Endodermal cell (in vitro differentiated cells): ENCODE measurements at regions not wholly inside any gene's neighbourhood (a gene's known extent, or its start where the extent isn't known, plus 50 kb on each side); places are given as distances from the start of the nearest gene placed in this dataset.

Experiments
- DNase-seq: peaks from one replicate; pipeline ENCODE4 v3.0.0-alpha.2; 2017
- H3K27ac ChIP-seq: 2 replicates; pipeline ENCODE4 v1.5.1; 2013; ENCODE audit warnings: mild to moderate bottlenecking, low read depth, low read length, moderate library complexity
- H3K27me3 ChIP-seq: 2 replicates; pipeline ENCODE4 v1.6.1; 2013; ENCODE audit warnings: mild to moderate bottlenecking, low read length, moderate library complexity; ENCODE audit not compliant: insufficient read depth, control insufficient read depth, poor library complexity, severe bottlenecking
- H3K36me3 ChIP-seq: 2 replicates; pipeline ENCODE4 v1.7.0; 2013; ENCODE audit warnings: mild to moderate bottlenecking, low read length, moderate library complexity; ENCODE audit not compliant: control insufficient read depth, insufficient read depth
- H3K4me1 ChIP-seq: one replicate; pipeline ENCODE4 v1.7.0; 2013; ENCODE audit warnings: low read length; ENCODE audit not compliant: control insufficient read depth, insufficient read depth
- H3K4me3 ChIP-seq: 2 replicates; pipeline ENCODE4 v1.5.1; 2013; ENCODE audit warnings: mild to moderate bottlenecking, low read length, moderate library complexity
- H3K9ac ChIP-seq: 2 replicates; pipeline ENCODE4 v1.6.1; 2013; ENCODE audit warnings: mild to moderate bottlenecking, low read length, moderate library complexity; ENCODE audit not compliant: poor library complexity, severe bottlenecking; ENCODE audit errors: extremely low read depth
- H3K9me3 ChIP-seq: 2 replicates; pipeline ENCODE4 v1.6.1; 2013; ENCODE audit warnings: mild to moderate bottlenecking, low read length, moderate library complexity; ENCODE audit not compliant: control insufficient read depth
- H3K27ac Mint-ChIP-seq: 2 replicates; pipeline ENCODE4 v1.8.0; 2020; ENCODE audit warnings: mixed read lengths
- H3K27me3 Mint-ChIP-seq: 2 replicates; pipeline ENCODE4 v1.8.0; 2021; ENCODE audit warnings: mild to moderate bottlenecking, mixed read lengths; ENCODE audit not compliant: insufficient read depth
- H3K36me3 Mint-ChIP-seq: 2 replicates; pipeline ENCODE4 v1.8.0; 2020; ENCODE audit warnings: low read depth, mixed read lengths
- H3K4me1 Mint-ChIP-seq: 2 replicates; pipeline ENCODE4 v1.8.0; 2020; ENCODE audit warnings: mixed read lengths
- H3K4me3 Mint-ChIP-seq: 2 replicates; pipeline ENCODE4 v1.8.0; 2020; ENCODE audit warnings: mild to moderate bottlenecking, moderate library complexity, mixed read lengths
- H3K9me3 Mint-ChIP-seq: 2 replicates; pipeline ENCODE4 v1.8.0; 2020; ENCODE audit warnings: mild to moderate bottlenecking, mixed read lengths
- whole genome bisulfite sequencing, 2 experiments: methylation state at CpG; one replicate each; pipeline versions ENCODE4 v1.1.5 to v1.1.7; 2013; ENCODE audit warnings: missing lambda C conversion rate in 2 of 2, mixed read lengths in 1 of 2; ENCODE audit not compliant: insufficient coverage in 1 of 2, insufficient read length in 1 of 2; 5-methylcytosine and 5-hydroxymethylcytosine counted together
- TF ChIP-seq, protein P1 (sequence below): fragments of 200-600 bp; sonication (generic); conservative IDR thresholded peaks from 2 replicates; pipeline ENCODE4 v1.5.0; 2021; ENCODE audit warnings: antibody characterized with exemption, mild to moderate bottlenecking

DNA sequence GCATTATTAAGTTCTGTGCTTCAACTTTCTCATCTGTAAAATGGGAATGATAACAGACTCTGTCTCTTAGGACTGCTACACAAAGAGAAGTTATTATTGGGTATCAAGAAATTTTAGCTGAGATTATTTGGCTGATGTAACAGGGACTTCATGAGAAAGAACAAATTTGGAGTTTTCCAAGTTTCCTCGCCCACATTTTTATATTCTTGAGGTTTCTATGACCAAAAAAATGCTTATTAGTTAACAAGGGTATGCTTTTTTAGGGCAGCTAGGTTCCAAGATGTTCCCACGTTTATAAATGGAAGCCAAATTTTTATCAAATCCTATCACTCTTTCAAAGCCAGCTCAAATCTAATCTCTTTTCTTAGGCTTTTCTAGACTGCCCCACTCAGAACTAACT lies 50.6 kb upstream of the C3orf80 start:
- H3K9ac ChIP-seq = no peak overlapping the region
- Mint-ChIP-seq H3K4me1 (peaks cover 5% of the 10 kb centered on the region), H3K27ac (no peak overlapping the region), H3K4me3 (no peak overlapping the region), H3K36me3 (no peaks in the 10 kb centered on the region), H3K27me3 (no peaks in the 10 kb centered on the region), H3K9me3 (peaks cover 19% of the 10 kb centered on the region)
- peaks cover 3% of the 10 kb centered on the region for H3K4me1 ChIP-seq
- 84 to 92% methylated on average over 2 of the region's 2 CpGs for WGBS, 2 experiments
- no peak overlapping the region for H3K4me3 ChIP-seq
- no peak overlapping the region for H3K27ac ChIP-seq
- no peak for DNase-seq
- H3K9me3 ChIP-seq = no peaks in the 10 kb centered on the region
- TF ChIP-seq, protein P1, sequence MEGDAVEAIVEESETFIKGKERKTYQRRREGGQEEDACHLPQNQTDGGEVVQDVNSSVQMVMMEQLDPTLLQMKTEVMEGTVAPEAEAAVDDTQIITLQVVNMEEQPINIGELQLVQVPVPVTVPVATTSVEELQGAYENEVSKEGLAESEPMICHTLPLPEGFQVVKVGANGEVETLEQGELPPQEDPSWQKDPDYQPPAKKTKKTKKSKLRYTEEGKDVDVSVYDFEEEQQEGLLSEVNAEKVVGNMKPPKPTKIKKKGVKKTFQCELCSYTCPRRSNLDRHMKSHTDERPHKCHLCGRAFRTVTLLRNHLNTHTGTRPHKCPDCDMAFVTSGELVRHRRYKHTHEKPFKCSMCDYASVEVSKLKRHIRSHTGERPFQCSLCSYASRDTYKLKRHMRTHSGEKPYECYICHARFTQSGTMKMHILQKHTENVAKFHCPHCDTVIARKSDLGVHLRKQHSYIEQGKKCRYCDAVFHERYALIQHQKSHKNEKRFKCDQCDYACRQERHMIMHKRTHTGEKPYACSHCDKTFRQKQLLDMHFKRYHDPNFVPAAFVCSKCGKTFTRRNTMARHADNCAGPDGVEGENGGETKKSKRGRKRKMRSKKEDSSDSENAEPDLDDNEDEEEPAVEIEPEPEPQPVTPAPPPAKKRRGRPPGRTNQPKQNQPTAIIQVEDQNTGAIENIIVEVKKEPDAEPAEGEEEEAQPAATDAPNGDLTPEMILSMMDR = no peak
- no peaks in the 10 kb centered on the region for H3K27me3 ChIP-seq
- no peaks in the 10 kb centered on the region for H3K36me3 ChIP-seq
